ENCODE measurements at regions not wholly inside any gene's neighbourhood (a gene's known extent, or its start where the extent isn't known, plus 50 kb on each side); places are given as distances from the start of the nearest gene placed in this dataset.
"Not testable (repeated sequence)": the region's sequence is repeated elsewhere in the genome, so short reads cannot be mapped to it uniquely, and the experiment has no call there.

GRCh38 chr9:135186248-135187164 lies 99.0 kb downstream of the OLFM1 start:
- no peak for DNase-seq (ENCODE audit: low read depth)
- TF ChIP-seq CTCF (IDR thresholded peaks at IDR 0.05; ENCODE audit: insufficient read depth, low read depth, low read length, missing control alignments): no peak
- H3K4me3 ChIP-seq (ENCODE audit: low read depth, low read length): no peak overlapping the region

- H3K4me3 ChIP-seq (ENCODE audit: low read depth, low read length): no peak overlapping the region
- no peak for TF ChIP-seq CTCF (IDR thresholded peaks at IDR 0.05; ENCODE audit: insufficient read depth, low read depth, low read length, missing control alignments)
- no peak for DNase-seq (ENCODE audit: low read depth)
Observed at GRCh38 chr9:135187365-135187764, 99.9 kb downstream of the OLFM1 start.

GRCh38 chr9:135188681-135189151 lies 101.2 kb downstream of the OLFM1 start:
- no peak for DNase-seq (ENCODE audit: low read depth)
- H3K4me3 ChIP-seq (ENCODE audit: low read depth, low read length): no peak overlapping the region
- no peak for TF ChIP-seq CTCF (IDR thresholded peaks at IDR 0.05; ENCODE audit: insufficient read depth, low read depth, low read length, missing control alignments)

- H3K4me3 ChIP-seq (ENCODE audit: low read depth, low read length): no peak overlapping the region
- no peak for TF ChIP-seq CTCF (IDR thresholded peaks at IDR 0.05; ENCODE audit: insufficient read depth, low read depth, low read length, missing control alignments)
- DNase-seq (ENCODE audit: low read depth): no peak
Observed at GRCh38 chr9:135189497-135189896, 102.0 kb downstream of the OLFM1 start.

- no peak for DNase-seq (ENCODE audit: low read depth)
- H3K4me3 ChIP-seq (ENCODE audit: low read depth, low read length): no peak overlapping the region
- TF ChIP-seq CTCF (IDR thresholded peaks at IDR 0.05; ENCODE audit: insufficient read depth, low read depth, low read length, missing control alignments): no peak
Observed at GRCh38 chr9:135190789-135191577, 103.5 kb downstream of the OLFM1 start.

- H3K4me3 ChIP-seq (ENCODE audit: low read depth, low read length): no peak overlapping the region
- TF ChIP-seq CTCF (IDR thresholded peaks at IDR 0.05; ENCODE audit: insufficient read depth, low read depth, low read length, missing control alignments): no peak
- DNase-seq (ENCODE audit: low read depth): no peak
Observed at GRCh38 chr9:135192686-135193085, 105.2 kb downstream of the OLFM1 start.

GRCh38 chr9:135195975-135196374 lies 108.5 kb downstream of the OLFM1 start:
- not testable (repeated sequence) for DNase-seq (ENCODE audit: low read depth); H3K4me3 ChIP-seq (ENCODE audit: low read depth, low read length)
